ENCODE measurements at regions not wholly inside any gene's neighbourhood (a gene's known extent, or its start where the extent isn't known, plus 50 kb on each side); places are given as distances from the start of the nearest gene placed in this dataset.
A peak's percentile ranks its signal among the peaks of the same experiment; 100 is the strongest.

DNA sequence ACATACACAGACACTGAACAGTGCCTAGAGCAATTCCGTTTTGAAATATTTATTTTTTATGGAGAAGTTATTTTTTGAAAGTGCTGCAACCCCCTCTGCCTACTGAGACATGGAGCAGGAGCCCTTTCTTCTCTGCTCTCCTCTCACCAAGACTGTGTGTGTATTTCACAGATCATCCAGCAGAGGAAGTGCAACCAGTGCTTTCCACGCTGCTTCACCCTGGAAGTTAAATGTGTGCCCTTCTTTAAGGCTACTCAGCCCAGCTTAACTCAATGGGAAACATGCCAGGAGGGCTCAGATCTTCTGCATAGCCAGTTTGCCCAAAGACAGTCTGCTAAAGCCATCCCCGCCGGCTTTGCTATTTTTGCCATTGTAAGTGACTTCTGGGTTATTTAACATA lies 606.3 kb downstream of the TLE1 start:
- Histone ChIP-seq H3K4me2 (ENCODE audit: insufficient read depth in 1 of 2, low read depth in 2 of 2, low read length in 2 of 2) (no peak overlapping the region), H3K14ac (ENCODE audit: insufficient read length) (no peak overlapping the region), H3K4ac (replicated peaks; ENCODE audit: insufficient read length, low read depth, low read length) (no peak overlapping the region), H3K36me3 (ENCODE audit: control insufficient read depth in 2 of 4, insufficient read depth in 4 of 4, low read length in 3 of 4) (no peaks in the 10 kb centered on the region), H2AK5ac (ENCODE audit: low read depth, low read length) (no peak overlapping the region), H2BK120ac (replicated peaks; ENCODE audit: low read depth, low read length) (no peak overlapping the region), H3K18ac (ENCODE audit: extremely low read depth, low read length) (no peak overlapping the region), H4K20me1 (replicated peaks in 1 of 2; ENCODE audit: control insufficient read depth in 1 of 2, insufficient read depth in 2 of 2, low read length in 2 of 2) (no peaks in the 10 kb centered on the region), H4K91ac (replicated peaks; ENCODE audit: insufficient read length, low read length) (no peak overlapping the region), H3K4me3 (ENCODE audit: extremely low read depth in 1 of 4, insufficient read depth in 2 of 4, low read depth in 3 of 4, low read length in 4 of 4) (no peak overlapping the region), H3K4me1 (replicated peaks in 1 of 4; ENCODE audit: control insufficient read depth in 3 of 4, insufficient read depth in 4 of 4, low read length in 3 of 4) (no peaks in the 10 kb centered on the region), H3K23ac (ENCODE audit: insufficient read length) (no peak overlapping the region), H4K5ac (ENCODE audit: insufficient read length, low read depth, low read length) (no peak overlapping the region), H3K23me2 (ENCODE audit: low read depth, low read length) (no peaks in the 10 kb centered on the region), H3K9ac (replicated peaks in 1 of 4; ENCODE audit: extremely low read depth in 1 of 4, low read depth in 3 of 4, low read length in 3 of 4) (no peak overlapping the region), H2BK20ac (ENCODE audit: low read length) (no peak overlapping the region), H3K79me1 (ENCODE audit: low read depth, low read length) (no peaks in the 10 kb centered on the region), H2AFZ (ENCODE audit: low read length) (no peak overlapping the region), H2BK15ac (ENCODE audit: low read length) (no peak overlapping the region), H3K56ac (replicated peaks; ENCODE audit: insufficient read length, low read depth, low read length) (no peak overlapping the region), H3K79me2 (ENCODE audit: control insufficient read depth in 1 of 2, insufficient read depth in 2 of 2, low read length in 2 of 2) (no peaks in the 10 kb centered on the region), H3K27me3 (replicated peaks in 1 of 4; ENCODE audit: control insufficient read depth in 3 of 4, extremely low read depth in 1 of 4, insufficient read depth in 3 of 4, low read length in 3 of 4) (no peaks in the 10 kb centered on the region), H4K8ac (ENCODE audit: extremely low read depth, insufficient read depth, low read length) (no peak overlapping the region), H3K9me3 (ENCODE audit: insufficient read depth in 2 of 2, low read depth in 1 of 2, low read length in 1 of 2) (no peaks in the 10 kb centered on the region), H2BK12ac (ENCODE audit: low read depth, low read length) (no peak overlapping the region), H2BK5ac (ENCODE audit: low read depth, low read length) (no peak overlapping the region), H3K27ac (ENCODE audit: low read depth, low read length) (no peak overlapping the region)
- 66% methylated on average over 4 of the region's 4 CpGs; no CpG with 5 or more reads in 1 of the 2 experiments for WGBS, 2 experiments (ENCODE audit: extremely low coverage in 1 of 2, insufficient coverage in 1 of 2, insufficient read length in 1 of 2, insufficient replicate concordance in 2 of 2, low coverage in 1 of 2, low lambda C conversion rate in 2 of 2, missing lambda C conversion rate in 1 of 2)
- CTCF ChIA-PET (ENCODE audit: partially characterized antibody): no interaction called here
- TF ChIP-seq RAD21 (IDR thresholded peaks at IDR 0.05 in 1 of 2, conservative IDR thresholded peaks at IDR 0.05 in 1 of 2; ENCODE audit: low read depth in 2 of 2, low read length in 2 of 2) (peak; percentile 56 to 62), NRF1 (IDR thresholded peaks at IDR 0.05; ENCODE audit: low read depth, low read length) (no peak)
- TF ChIP-seq, protein P1, sequence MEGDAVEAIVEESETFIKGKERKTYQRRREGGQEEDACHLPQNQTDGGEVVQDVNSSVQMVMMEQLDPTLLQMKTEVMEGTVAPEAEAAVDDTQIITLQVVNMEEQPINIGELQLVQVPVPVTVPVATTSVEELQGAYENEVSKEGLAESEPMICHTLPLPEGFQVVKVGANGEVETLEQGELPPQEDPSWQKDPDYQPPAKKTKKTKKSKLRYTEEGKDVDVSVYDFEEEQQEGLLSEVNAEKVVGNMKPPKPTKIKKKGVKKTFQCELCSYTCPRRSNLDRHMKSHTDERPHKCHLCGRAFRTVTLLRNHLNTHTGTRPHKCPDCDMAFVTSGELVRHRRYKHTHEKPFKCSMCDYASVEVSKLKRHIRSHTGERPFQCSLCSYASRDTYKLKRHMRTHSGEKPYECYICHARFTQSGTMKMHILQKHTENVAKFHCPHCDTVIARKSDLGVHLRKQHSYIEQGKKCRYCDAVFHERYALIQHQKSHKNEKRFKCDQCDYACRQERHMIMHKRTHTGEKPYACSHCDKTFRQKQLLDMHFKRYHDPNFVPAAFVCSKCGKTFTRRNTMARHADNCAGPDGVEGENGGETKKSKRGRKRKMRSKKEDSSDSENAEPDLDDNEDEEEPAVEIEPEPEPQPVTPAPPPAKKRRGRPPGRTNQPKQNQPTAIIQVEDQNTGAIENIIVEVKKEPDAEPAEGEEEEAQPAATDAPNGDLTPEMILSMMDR (IDR thresholded peaks at IDR 0.05; ENCODE audit: control extremely low read depth in 1 of 3, insufficient read depth in 1 of 3, low read depth in 1 of 3, low read length in 3 of 3): peak; percentile 4 to 61 (median 11); a peak in 2 of 4 replicates
- FAIRE-seq (no peak), DNase-seq (ENCODE audit: low read depth in 1 of 2, low spot score in 2 of 2) (no peak)
- POLR2A ChIA-PET (ENCODE audit: partially characterized antibody): no interaction called here
